IMR-90 (cell line): ENCODE measurements at regions not wholly inside any gene's neighbourhood (a gene's known extent, or its start where the extent isn't known, plus 50 kb on each side); places are given as distances from the start of the nearest gene placed in this dataset.

Experiments used
- ATAC-seq: fragments of 200-7000 bp; cut with Tn5 transposase; 2 replicates; pipeline ENCODE4 v1.9.1; 2020; ENCODE audit warnings: low read depth, mild to moderate bottlenecking, moderate library complexity
- BruUV-seq: library from RNA; stranded (reverse); fragments of 400-500 nt; replicated peaks from 2 replicates; lab custom pipeline; 2021; lab: Mats Ljungman, UMichigan
- CTCF ChIA-PET: fragments of 300-600 bp; formaldehyde crosslinking; extraction: SDS; loops from one replicate; lab custom pipeline; 2021; ENCODE audit warnings: antibody characterized with exemption; lab: Yijun Ruan, JAX
- POLR2A ChIA-PET: fragments of 300-600 bp; sonication (Branson Sonifier 250); formaldehyde crosslinking; loops from one replicate; lab custom pipeline; 2022; ENCODE audit warnings: antibody characterized with exemption; ENCODE audit not compliant: unreplicated experiment; lab: Charles Lee
- DNase-seq: peaks from one replicate; pipeline ENCODE4 v3.0.0; 2013
- H2AFZ ChIP-seq: replicated peaks from 2 replicates; pipeline ENCODE3; 2013; ENCODE audit warnings: low read length, mild to moderate bottlenecking; ENCODE audit not compliant: poor library complexity
- H2AK5ac ChIP-seq: 2 replicates; pipeline ENCODE4 v1.6.1; 2013; ENCODE audit warnings: low read depth, low read length, inconsistent platforms
- H2AK9ac ChIP-seq: replicated peaks from 2 replicates; pipeline ENCODE3; 2013; ENCODE audit warnings: mild to moderate bottlenecking, low read depth, low read length, moderate library complexity; ENCODE audit not compliant: poor library complexity
- H2BK120ac ChIP-seq: 2 replicates; pipeline ENCODE4 v1.6.1; 2013; ENCODE audit warnings: low read depth, low read length, inconsistent platforms
- H2BK15ac ChIP-seq: 3 replicates; pipeline ENCODE4 v1.6.1; 2013; ENCODE audit warnings: low read depth, low read length, inconsistent platforms
- H2BK20ac ChIP-seq: 2 replicates; pipeline ENCODE4 v1.6.1; 2013; ENCODE audit warnings: low read depth, mild to moderate bottlenecking, inconsistent platforms, low read length, moderate library complexity
- H2BK5ac ChIP-seq: 2 replicates; pipeline ENCODE4 v1.6.1; 2013; ENCODE audit warnings: mild to moderate bottlenecking, low read depth, low read length, inconsistent platforms; ENCODE audit not compliant: poor library complexity, severe bottlenecking
- H3K14ac ChIP-seq: replicated peaks from 2 replicates; pipeline ENCODE4 v1.6.1; 2013; ENCODE audit warnings: low read depth, low read length, inconsistent platforms
- H3K18ac ChIP-seq: 2 replicates; pipeline ENCODE4 v1.6.1; 2013; ENCODE audit warnings: low read depth, low read length, control low read depth
- H3K23ac ChIP-seq: 2 replicates; pipeline ENCODE4 v1.6.1; 2013; ENCODE audit warnings: low read depth, low read length, inconsistent platforms
- H3K27ac ChIP-seq: 2 replicates; pipeline ENCODE4 v1.5.1; 2013; ENCODE audit warnings: mild to moderate bottlenecking, control low read depth, low read length; ENCODE audit not compliant: insufficient read depth
- H3K27me3 ChIP-seq: 2 replicates; pipeline ENCODE4 v1.6.1; 2013; ENCODE audit warnings: low read length; ENCODE audit not compliant: control insufficient read depth, insufficient read depth
- H3K36me3 ChIP-seq: 2 replicates; pipeline ENCODE4 v1.6.1; 2013; ENCODE audit warnings: low read length, mixed read lengths; ENCODE audit not compliant: control insufficient read depth, insufficient read depth
- H3K4ac ChIP-seq: 2 replicates; pipeline ENCODE4 v1.6.1; 2013; ENCODE audit warnings: low read depth, low read length, inconsistent platforms
- H3K4me1 ChIP-seq: 2 replicates; pipeline ENCODE4 v1.6.1; 2013; ENCODE audit warnings: low read length, mixed read lengths; ENCODE audit not compliant: control insufficient read depth, insufficient read depth
- H3K4me2 ChIP-seq: 2 replicates; pipeline ENCODE4 v1.6.1; 2013; ENCODE audit warnings: low read depth, mild to moderate bottlenecking, control low read depth, low read length, moderate library complexity
- H3K4me3 ChIP-seq: 2 replicates; pipeline ENCODE4 v1.5.1; 2013; ENCODE audit warnings: low read depth, mild to moderate bottlenecking, control low read depth, low read length, moderate library complexity; ENCODE audit not compliant: insufficient read depth
- H3K56ac ChIP-seq: 2 replicates; pipeline ENCODE4 v1.6.1; 2013; ENCODE audit warnings: low read length, inconsistent platforms; ENCODE audit not compliant: insufficient read depth; ENCODE audit errors: extremely low read depth
- H3K79me1 ChIP-seq, 2 experiments: 2 replicates each; pipeline ENCODE4 v1.6.1; 2013; ENCODE audit warnings: low read length in 2 of 2, inconsistent platforms in 1 of 2, low read depth in 1 of 2
- H3K9ac ChIP-seq: 2 replicates; pipeline ENCODE4 v1.6.1; 2013; ENCODE audit warnings: low read depth, low read length, control low read depth
- H3K9me1 ChIP-seq: 2 replicates; pipeline ENCODE4 v1.6.1; 2013; ENCODE audit warnings: low read length, inconsistent platforms; ENCODE audit not compliant: insufficient read depth
- H3K9me3 ChIP-seq: 2 replicates; pipeline ENCODE4 v1.6.1; 2013; ENCODE audit warnings: low read length; ENCODE audit not compliant: control insufficient read depth, insufficient read depth
- H4K20me1 ChIP-seq: 2 replicates; pipeline ENCODE4 v1.6.1; 2013; ENCODE audit warnings: low read length, inconsistent platforms; ENCODE audit not compliant: insufficient read depth
- H4K5ac ChIP-seq: 2 replicates; pipeline ENCODE4 v1.6.1; 2013; ENCODE audit warnings: mild to moderate bottlenecking, low read depth, low read length, control low read depth
- H4K8ac ChIP-seq, 2 experiments: 2 replicates each; pipeline ENCODE4 v1.6.1; 2013; ENCODE audit warnings: low read depth in 2 of 2, low read length in 2 of 2, control low read depth in 1 of 2, inconsistent platforms in 1 of 2
- H4K91ac ChIP-seq: 2 replicates; pipeline ENCODE4 v1.6.1; 2013; ENCODE audit warnings: low read depth, low read length, inconsistent platforms; ENCODE audit not compliant: insufficient read depth
- MAFK ChIP-seq: IDR thresholded peaks from 2 replicates; pipeline ENCODE4 v1.6.1; 2012; ENCODE audit warnings: low read depth, low read length, improper control_type of control experiment
- USF2 ChIP-seq: fragments of 150-350 bp; IDR thresholded peaks from 2 replicates; pipeline ENCODE4 v1.6.1; 2017; ENCODE audit warnings: mild to moderate bottlenecking, antibody characterized with exemption, low read length, low read depth
- WGBS, 2 experiments: methylation state at CpG; one replicate each; pipeline versions ENCODE4 v1.1.5 to v1.1.7; 2013; ENCODE audit warnings: missing lambda C conversion rate in 2 of 2; ENCODE audit not compliant: insufficient read length in 1 of 2; ENCODE audit errors: extremely low coverage in 2 of 2; 5-methylcytosine and 5-hydroxymethylcytosine counted together
- dilution Hi-C: fragments of 300-500 bp; cut with HindIII; formaldehyde crosslinking; loops from one replicate; pipeline ENCODE4 v1.14.3; 2018; ENCODE audit warnings: low sequenced_read_pairs; ENCODE audit not compliant: unreplicated experiment
- in situ Hi-C: fragments of 300-500 bp; cut with MboI; formaldehyde crosslinking; loops from 3 replicates; pipeline ENCODE4 v1.14.3; 2019; ENCODE audit warnings: low sequenced_read_pairs, inconsistent platforms, mixed read lengths
- intact Hi-C: fragments of 100-400 bp; cut with micrococcal nuclease; formaldehyde crosslinking; loops from 2 replicates; pipeline ENCODE4 v1.10.0; 2022

GRCh38 chr6:126172131-126172530, 167.8 kb upstream of the CENPW start:
- H3K9ac ChIP-seq = no peak overlapping the region
- H3K4me1 ChIP-seq = no peaks in the 10 kb centered on the region
- H4K20me1 ChIP-seq = no peaks in the 10 kb centered on the region
- H3K56ac ChIP-seq = no peak overlapping the region
- H2BK20ac ChIP-seq = no peak overlapping the region
- TF ChIP-seq USF2 (no peak), MAFK (peak; percentile 32; the same call in 1 of the 2 replicates)
- H3K27me3 ChIP-seq = peaks cover 12% of the 10 kb centered on the region
- ChIA-PET POLR2A (no interaction called here), CTCF (no interaction called here)
- H2AK5ac ChIP-seq = no peak overlapping the region
- H3K9me1 ChIP-seq = no peaks in the 10 kb centered on the region
- dilution Hi-C loops (no loop called here), in situ Hi-C loops (loop anchor here (10.0 kb wide), 1 partner anchor 137 kb away; no protein-coding TSS in a partner anchor), intact Hi-C loops (loop anchor here (5.0 to 10.0 kb wide), 2 partner anchors 490 to 953 kb away; no protein-coding TSS in a partner anchor)
- H3K4me3 ChIP-seq = no peak overlapping the region
- H2AK9ac ChIP-seq = no peak overlapping the region
- H3K4ac ChIP-seq = no peak overlapping the region
- no peak overlapping the region for H2BK120ac ChIP-seq
- no peak for ATAC-seq
- H3K23ac ChIP-seq = no peak overlapping the region
- H3K14ac ChIP-seq = no peak overlapping the region
- WGBS, 2 experiments = no CpG with 5 or more reads among the region's 2 CpGs
- no peak for DNase-seq
- no peak overlapping the region for H4K91ac ChIP-seq
- no peaks in the 10 kb centered on the region for H3K79me1 ChIP-seq
- H2BK15ac ChIP-seq = no peak overlapping the region
- no peak overlapping the region for H2AFZ ChIP-seq
- H3K18ac ChIP-seq = no peak overlapping the region
- H2BK5ac ChIP-seq = no peak overlapping the region
- H3K27ac ChIP-seq = no peak overlapping the region
- H4K5ac ChIP-seq = no peak overlapping the region
- BruUV-seq = no TSS peak
- no peaks in the 10 kb centered on the region for H3K9me3 ChIP-seq
- no peak overlapping the region for H3K4me2 ChIP-seq
- H3K36me3 ChIP-seq = no peaks in the 10 kb centered on the region
- H4K8ac ChIP-seq = no peak overlapping the region
